K562 (cell line): ENCODE measurements at regions not wholly inside any gene's neighbourhood (a gene's known extent, or its start where the extent isn't known, plus 50 kb on each side); places are given as distances from the start of the nearest gene placed in this dataset.

Experiments
- ATAC-seq: fragments of 200-7000 bp; cut with Tn5 transposase; 3 replicates; pipeline ENCODE4 v1.9.1; 2020; ENCODE audit warnings: moderate library complexity
- BruUV-seq: library from RNA; stranded (reverse); fragments of 400-500 nt; replicated peaks from 2 replicates; lab custom pipeline; 2021; lab: Mats Ljungman, UMichigan
- CTCF ChIA-PET: fragments of 300-600 bp; formaldehyde crosslinking; extraction: SDS; loops from one replicate; lab custom pipeline; 2021; ENCODE audit warnings: low intra/inter-chr PET ratio; lab: Yijun Ruan, JAX
- POLR2A ChIA-PET: fragments of 300-600, 350-650 bp; sonication (Branson Sonifier 250); formaldehyde crosslinking; extraction: SDS; loops from one replicate; lab custom pipeline; 2021; ENCODE audit warnings: antibody characterized with exemption, inconsistent platforms; lab: Yijun Ruan, JAX
- DNase-seq, 4 experiments: peaks; one replicate each; pipeline versions ENCODE4 v3.0.0 to v3.0.0-alpha.2; 2011 to 2018; ENCODE audit warnings: low spot score in 3 of 4, mixed read lengths in 3 of 4; ENCODE audit errors: extremely low read depth in 1 of 4
- FAIRE-seq: peaks from 2 replicates; lab custom pipeline; 2011; peaks lifted over from hg19 to GRCh38; lab: Jason Lieb, UNC
- H2AFZ ChIP-seq: 2 replicates; pipeline ENCODE4 v1.6.0; 2011; ENCODE audit warnings: low read depth, low read length, control low read depth, inconsistent platforms
- H3K27ac ChIP-seq: fragments of 200-600 bp; 3 replicates; pipeline ENCODE4 v1.8.0; 2011; ENCODE audit warnings: low read depth, mild to moderate bottlenecking, control low read depth, inconsistent platforms, low read length, moderate library complexity, mixed read lengths; ENCODE audit errors: extremely low read depth
- H3K27me3 ChIP-seq, 2 experiments: fragments of 300-600 bp in 1 of 2; 2 replicates in 1 of 2; 3 replicates in 1 of 2; pipeline versions ENCODE4 v1.6.0 to v1.8.0; 2011; ENCODE audit warnings: inconsistent platforms in 2 of 2, low read length in 2 of 2, mild to moderate bottlenecking in 1 of 2, mixed read lengths in 1 of 2, moderate library complexity in 1 of 2; ENCODE audit not compliant: control insufficient read depth in 2 of 2, insufficient read depth in 2 of 2
- H3K36me3 ChIP-seq: fragments of 300-600 bp; 3 replicates; pipeline ENCODE4 v1.8.0; 2011; ENCODE audit warnings: mild to moderate bottlenecking, low read length, inconsistent platforms; ENCODE audit not compliant: control insufficient read depth, insufficient read depth
- H3K4me1 ChIP-seq, 2 experiments: fragments of 200-600 bp in 1 of 2; replicated peaks in 1 of 2; 2 replicates in 1 of 2; 3 replicates in 1 of 2; pipeline versions ENCODE4 v1.5.1 to v1.8.0; 2011; ENCODE audit warnings: inconsistent platforms in 2 of 2, low read length in 2 of 2, mild to moderate bottlenecking in 1 of 2, mixed read lengths in 1 of 2, moderate library complexity in 1 of 2; ENCODE audit not compliant: control insufficient read depth in 2 of 2, insufficient read depth in 2 of 2
- H3K4me2 ChIP-seq: 2 replicates; pipeline ENCODE4 v1.6.1; 2011; ENCODE audit warnings: low read length, control low read depth, inconsistent platforms, mixed read lengths; ENCODE audit not compliant: insufficient read depth
- H3K4me3 ChIP-seq: fragments of 200-600 bp; sonication (generic), shearing (Covaris generic); 2 replicates; pipeline ENCODE4 v1.5.1; 2016; ENCODE audit warnings: control low read depth, inconsistent platforms
- H3K79me2 ChIP-seq: fragments of 200-600 bp; 3 replicates; pipeline ENCODE4 v1.8.0; 2011; ENCODE audit warnings: low read length, inconsistent platforms; ENCODE audit not compliant: control insufficient read depth, insufficient read depth
- H3K9ac ChIP-seq, 2 experiments: 2 replicates each; pipeline versions ENCODE4 v1.6.0 to v1.6.1; 2011; ENCODE audit warnings: low read depth in 2 of 2, low read length in 2 of 2, control low read depth in 1 of 2, inconsistent platforms in 1 of 2, mild to moderate bottlenecking in 1 of 2, mixed read lengths in 1 of 2; ENCODE audit not compliant: insufficient read depth in 1 of 2
- H3K9me1 ChIP-seq: one replicate; pipeline ENCODE4 v1.6.0; 2011; ENCODE audit warnings: inconsistent platforms, mild to moderate bottlenecking, low read length, moderate library complexity; ENCODE audit not compliant: control insufficient read depth, insufficient read depth
- H3K9me3 ChIP-seq: replicated peaks from 2 replicates; pipeline ENCODE4 v1.5.1; 2011; ENCODE audit warnings: low read depth, low read length, inconsistent platforms; ENCODE audit not compliant: control insufficient read depth, insufficient read depth
- H4K20me1 ChIP-seq: replicated peaks from 2 replicates; pipeline ENCODE4 v1.6.1; 2011; ENCODE audit warnings: low read length, inconsistent platforms, mixed read lengths; ENCODE audit not compliant: control insufficient read depth, insufficient read depth
- DNMT1 ChIP-seq: fragments of 450-650 bp; IDR thresholded peaks from 2 replicates; pipeline ENCODE4 v1.6.1; 2016; ENCODE audit warnings: antibody characterized with exemption, mild to moderate bottlenecking
- HDAC6 ChIP-seq: IDR thresholded peaks from 2 replicates; pipeline ENCODE4 v1.6.1; 2012; ENCODE audit warnings: low read depth, mild to moderate bottlenecking, control low read depth, inconsistent platforms, low read length, moderate library complexity
- HSF4 ChIP-seq: fragments of 250-450 bp; sonication (Bioruptor Pico); IDR thresholded peaks from 2 replicates; pipeline ENCODE4 v2.1.2; 2022; ENCODE audit warnings: mild to moderate bottlenecking, moderate library complexity, borderline replicate concordance
- KLF16 ChIP-seq: IDR thresholded peaks from 2 replicates; pipeline ENCODE4 v1.6.1; 2016; ENCODE audit warnings: antibody characterized with exemption
- MBD1 ChIP-seq: fragments of 250-450 bp; sonication (Bioruptor Pico); IDR thresholded peaks from 2 replicates; pipeline ENCODE4 v1.8.0; 2022; ENCODE audit warnings: inconsistent platforms
- MEF2D ChIP-seq: conservative IDR thresholded peaks from 2 replicates; pipeline ENCODE4 v1.6.1; 2016; ENCODE audit warnings: low read depth, missing genetic modification characterization, missing compliant biosample characterization
- NFIC ChIP-seq: fragments of 450-650 bp; IDR thresholded peaks from 2 replicates; pipeline ENCODE4 v1.6.1; 2017; ENCODE audit warnings: mild to moderate bottlenecking, inconsistent platforms
- SRSF1 ChIP-seq: fragments of 200-400 bp; formaldehyde crosslinking; IDR thresholded peaks from 2 replicates; pipeline ENCODE4 v1.6.1; 2017; ENCODE audit warnings: mild to moderate bottlenecking, low read depth, low read length, moderate library complexity
- THRB ChIP-seq: fragments of 450-650 bp; formaldehyde crosslinking; conservative IDR thresholded peaks from 2 replicates; pipeline ENCODE4 v1.4.0; 2022; ENCODE audit warnings: mild to moderate bottlenecking, missing genetic modification characterization
- ZFP1 ChIP-seq: fragments of 450-650 bp; formaldehyde crosslinking; IDR thresholded peaks from 2 replicates; pipeline ENCODE4 v1.4.0; 2020; ENCODE audit warnings: mild to moderate bottlenecking, mixed read lengths
- ZMIZ1 ChIP-seq, 2 experiments: fragments of 150-350 bp in 1 of 2; IDR thresholded peaks; 2 replicates each; pipeline ENCODE4 v1.6.1; 2012 to 2016; ENCODE audit warnings: low read depth in 2 of 2, low read length in 2 of 2, mild to moderate bottlenecking in 1 of 2, moderate library complexity in 1 of 2
- ZNF445 ChIP-seq: fragments of 250-450 bp; sonication (Bioruptor Pico); IDR thresholded peaks from 2 replicates; pipeline ENCODE4 v1.4.0; 2020; ENCODE audit warnings: low read depth, mild to moderate bottlenecking, moderate library complexity
- ZNF518B ChIP-seq: fragments of 250-450 bp; sonication (Bioruptor Pico); IDR thresholded peaks from 2 replicates; pipeline ENCODE4 v1.5.0; 2021; ENCODE audit warnings: mild to moderate bottlenecking, moderate library complexity
- ZNF696 ChIP-seq: fragments of 250-450 bp; sonication (Bioruptor Pico); conservative IDR thresholded peaks from 2 replicates; pipeline ENCODE4 v1.4.0; 2020; ENCODE audit warnings: mild to moderate bottlenecking, moderate library complexity
- WGBS: fragments of 100-300 bp; shearing (Covaris generic); methylation state at CpG from one replicate; pipeline ENCODE4 v1.1.6; 2016; ENCODE audit warnings: low coverage, mixed read lengths; ENCODE audit not compliant: insufficient coverage; ENCODE audit errors: missing lambda C conversion rate; 5-methylcytosine and 5-hydroxymethylcytosine counted together
- in situ Hi-C: fragments of 300-500 bp; cut with MboI; formaldehyde crosslinking; loops from 4 replicates; pipeline ENCODE4 v1.15.0; 2018; ENCODE audit warnings: inconsistent platforms, mixed read lengths
- intact Hi-C: fragments of 100-400 bp; cut with micrococcal nuclease; formaldehyde crosslinking; loops from 2 replicates; pipeline ENCODE4 v1.14.2; 2022

GRCh38 chr15:95446854-95447253 is 883.6 kb upstream of the NR2F2 start:
- Histone ChIP-seq H3K4me2 (no peak overlapping the region), H3K27me3 (peaks cover 0 to 4% of the 10 kb centered on the region in 2 experiments; a peak in 2 of 5 replicates), H3K27ac (no peak overlapping the region), H3K9me1 (no peaks in the 10 kb centered on the region), H3K4me3 (no peak overlapping the region), H3K79me2 (no peaks in the 10 kb centered on the region), H3K9me3 (no peaks in the 10 kb centered on the region), H2AFZ (no peak overlapping the region), H4K20me1 (no peaks in the 10 kb centered on the region), H3K36me3 (no peaks in the 10 kb centered on the region), H3K9ac (no peak overlapping the region), H3K4me1 (no peaks in the 10 kb centered on the region)
- 0% methylated on average over 2 of the region's 2 CpGs for WGBS
- ChIA-PET CTCF (no interaction called here), POLR2A (no interaction called here)
- no peak for ATAC-seq
- in situ Hi-C loops: no loop called here
- intact Hi-C loops: no loop called here
- BruUV-seq: no TSS peak
- DNase-seq: no peak
- FAIRE-seq: no peak
- TF ChIP-seq MBD1 (CRISPR knock-in tag) (no peak), ZNF518B (CRISPR knock-in tag) (no peak), ZMIZ1 (IDR thresholded peaks at IDR 0.05; ENCODE audit: low read depth in 2 of 2, low read length in 2 of 2) (no peak), ZFP1 (CRISPR knock-in tag) (no peak), ZNF696 (CRISPR knock-in tag) (no peak), THRB (CRISPR knock-in tag) (no peak), ZNF445 (no peak), SRSF1 (no peak), MEF2D (tag) (no peak), HDAC6 (no peak), DNMT1 (no peak), NFIC (no peak), KLF16 (no peak), HSF4 (CRISPR knock-in tag) (no peak)
